Neural cell (in vitro differentiated cells): ENCODE measurements at regions not wholly inside any gene's neighbourhood (a gene's known extent, or its start where the extent isn't known, plus 50 kb on each side); places are given as distances from the start of the nearest gene placed in this dataset.

Experiments
- H2AFZ ChIP-seq: fragments of 200-600, 300-800 bp; sonication (generic), shearing (Covaris generic); 2 replicates; pipeline ENCODE4 v1.6.0; 2014; ENCODE audit warnings: low read depth, mild to moderate bottlenecking, antibody characterized with exemption, low read length, moderate library complexity
- H3F3A ChIP-seq: fragments of 200-600 bp; shearing (Covaris generic); 2 replicates; pipeline ENCODE4 v1.6.1; 2016; ENCODE audit warnings: mild to moderate bottlenecking, moderate library complexity, mixed read lengths, antibody characterized with exemption, low read length; ENCODE audit not compliant: insufficient read depth, poor library complexity, severe bottlenecking
- H3K27ac ChIP-seq: fragments of 200-600, 300-800 bp; sonication (generic), shearing (Covaris generic); 2 replicates; pipeline ENCODE4 v1.5.1; 2014; ENCODE audit warnings: mild to moderate bottlenecking, low read length, moderate library complexity
- H3K27me3 ChIP-seq: fragments of 300-800, 200-600 bp; sonication (generic), shearing (Covaris generic); 2 replicates; pipeline ENCODE4 v1.6.0; 2014; ENCODE audit warnings: mild to moderate bottlenecking, low read depth, low read length, moderate library complexity; ENCODE audit not compliant: insufficient read depth
- H3K36me3 ChIP-seq: fragments of 300-800, 200-600 bp; sonication (generic), shearing (Covaris generic); 2 replicates; pipeline ENCODE4 v1.5.1; 2014; ENCODE audit warnings: mild to moderate bottlenecking, antibody characterized with exemption, low read length, moderate library complexity; ENCODE audit not compliant: insufficient read depth
- H3K4me2 ChIP-seq: fragments of 300-800, 200-600 bp; sonication (generic), shearing (Covaris generic); 2 replicates; pipeline ENCODE4 v1.6.0; 2014; ENCODE audit warnings: mild to moderate bottlenecking, low read length
- H3K4me3 ChIP-seq: fragments of 300-800, 200-600 bp; sonication (generic), shearing (Covaris generic); 2 replicates; pipeline ENCODE4 v1.5.1; 2014; ENCODE audit warnings: mild to moderate bottlenecking, low read length, moderate library complexity
- H3K79me2 ChIP-seq: fragments of 200-600 bp; shearing (Covaris generic); replicated peaks from 2 replicates; pipeline ENCODE4 v1.6.0; 2014; ENCODE audit warnings: mild to moderate bottlenecking, low read length, moderate library complexity; ENCODE audit not compliant: insufficient read depth
- H3K9ac ChIP-seq: fragments of 300-800, 200-600 bp; sonication (generic), shearing (Covaris generic); 2 replicates; pipeline ENCODE4 v1.6.1; 2016; ENCODE audit warnings: mild to moderate bottlenecking, low read length, mixed read lengths
- H3K9me2 ChIP-seq: fragments of 200-600 bp; shearing (Covaris generic); 2 replicates; pipeline ENCODE4 v1.6.1; 2016; ENCODE audit warnings: mild to moderate bottlenecking, low read length, mixed read lengths; ENCODE audit not compliant: insufficient read depth
- H3K9me3 ChIP-seq: fragments of 200-600, 300-800 bp; sonication (generic), shearing (Covaris generic); 2 replicates; pipeline ENCODE4 v1.6.1; 2016; ENCODE audit warnings: mild to moderate bottlenecking, mixed run types, low read length, moderate library complexity, mixed read lengths
- H4K20me1 ChIP-seq: fragments of 200-600 bp; shearing (Covaris generic); 2 replicates; pipeline ENCODE4 v1.6.1; 2016; ENCODE audit warnings: mild to moderate bottlenecking, mixed run types; ENCODE audit not compliant: insufficient read depth
- EP300 ChIP-seq: fragments of 450-650 bp; conservative IDR thresholded peaks from 2 replicates; pipeline ENCODE4 v1.6.1; 2014; ENCODE audit warnings: antibody characterized with exemption, mild to moderate bottlenecking, moderate library complexity; ENCODE audit not compliant: poor library complexity, severe bottlenecking
- EZH2 ChIP-seq: fragments of 200-600, 300-800 bp; shearing (Covaris generic), sonication (generic); IDR thresholded peaks from 2 replicates; pipeline ENCODE4 v1.6.1; 2014; ENCODE audit warnings: antibody characterized with exemption, low read length, borderline replicate concordance, mild to moderate bottlenecking; ENCODE audit not compliant: insufficient read depth, poor library complexity, severe bottlenecking
- MXI1 ChIP-seq: fragments of 450-650 bp; conservative IDR thresholded peaks from 2 replicates; pipeline ENCODE4 v1.6.1; 2014; ENCODE audit warnings: antibody characterized with exemption, mild to moderate bottlenecking; ENCODE audit not compliant: poor library complexity, severe bottlenecking
- POLR2AphosphoS5 ChIP-seq: IDR thresholded peaks from 2 replicates; pipeline ENCODE4 v1.6.1; 2012
- RAD21 ChIP-seq: fragments of 450-650 bp; conservative IDR thresholded peaks from 2 replicates; pipeline ENCODE4 v1.6.1; 2014; ENCODE audit warnings: antibody characterized with exemption, mild to moderate bottlenecking, moderate library complexity
- SMC3 ChIP-seq: fragments of 450-650 bp; conservative IDR thresholded peaks from 2 replicates; pipeline ENCODE4 v1.6.1; 2014; ENCODE audit warnings: antibody characterized with exemption, mild to moderate bottlenecking, moderate library complexity; ENCODE audit not compliant: poor library complexity
- TAF1 ChIP-seq: IDR thresholded peaks from 2 replicates; pipeline ENCODE4 v1.6.1; 2012; ENCODE audit warnings: low read depth
- TF ChIP-seq, protein P1 (sequence below): fragments of 450-650 bp; IDR thresholded peaks from 2 replicates; pipeline ENCODE4 v1.5.1; 2014; ENCODE audit warnings: antibody characterized with exemption, mild to moderate bottlenecking, moderate library complexity; ENCODE audit not compliant: poor library complexity, severe bottlenecking
- TF ChIP-seq, protein P2 (sequence below): IDR thresholded peaks from 2 replicates; pipeline ENCODE4 v1.6.1; 2012; ENCODE audit warnings: borderline replicate concordance

DNA sequence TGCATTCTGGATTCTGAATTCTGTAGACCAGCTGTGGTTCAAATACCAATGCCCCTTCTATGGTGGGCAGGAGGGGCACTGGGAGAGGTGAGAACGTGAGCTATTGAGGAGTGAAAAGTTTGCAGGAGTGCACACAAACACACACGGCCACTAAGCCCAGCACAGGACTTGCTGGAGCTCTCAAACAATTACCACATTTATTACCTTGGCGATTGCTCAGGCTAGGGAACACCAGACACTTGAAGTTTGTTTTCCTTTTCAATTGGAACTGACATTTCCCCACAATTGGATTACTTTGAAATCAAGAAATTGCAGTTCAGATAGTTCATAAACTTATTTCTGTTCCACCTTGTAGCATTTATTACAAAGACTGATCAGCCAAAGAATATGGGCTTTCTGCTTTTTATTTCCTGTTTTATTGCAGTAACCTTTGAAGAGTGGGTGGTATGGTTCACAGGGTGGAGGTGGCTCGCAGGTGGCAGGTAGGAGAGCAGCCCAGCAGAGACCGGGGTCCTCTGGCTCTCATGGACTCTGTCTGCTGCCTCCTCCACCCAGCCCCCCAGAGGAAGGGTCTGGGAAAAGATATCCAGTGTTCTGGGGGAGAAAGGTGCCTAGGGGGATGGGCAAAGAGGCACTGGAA lies 429.8 kb upstream of the CCDC196 start:
- Histone ChIP-seq H3K79me2 (no peaks in the 10 kb centered on the region), H4K20me1 (no peaks in the 10 kb centered on the region), H3K9me2 (no peaks in the 10 kb centered on the region), H3K27me3 (no peaks in the 10 kb centered on the region), H3F3A (no peaks in the 10 kb centered on the region), H2AFZ (no peak overlapping the region), H3K4me3 (no peak overlapping the region), H3K4me2 (no peak overlapping the region), H3K27ac (no peak overlapping the region), H3K9ac (no peak overlapping the region), H3K36me3 (no peaks in the 10 kb centered on the region), H3K9me3 (no peaks in the 10 kb centered on the region)
- TF ChIP-seq, protein P1, sequence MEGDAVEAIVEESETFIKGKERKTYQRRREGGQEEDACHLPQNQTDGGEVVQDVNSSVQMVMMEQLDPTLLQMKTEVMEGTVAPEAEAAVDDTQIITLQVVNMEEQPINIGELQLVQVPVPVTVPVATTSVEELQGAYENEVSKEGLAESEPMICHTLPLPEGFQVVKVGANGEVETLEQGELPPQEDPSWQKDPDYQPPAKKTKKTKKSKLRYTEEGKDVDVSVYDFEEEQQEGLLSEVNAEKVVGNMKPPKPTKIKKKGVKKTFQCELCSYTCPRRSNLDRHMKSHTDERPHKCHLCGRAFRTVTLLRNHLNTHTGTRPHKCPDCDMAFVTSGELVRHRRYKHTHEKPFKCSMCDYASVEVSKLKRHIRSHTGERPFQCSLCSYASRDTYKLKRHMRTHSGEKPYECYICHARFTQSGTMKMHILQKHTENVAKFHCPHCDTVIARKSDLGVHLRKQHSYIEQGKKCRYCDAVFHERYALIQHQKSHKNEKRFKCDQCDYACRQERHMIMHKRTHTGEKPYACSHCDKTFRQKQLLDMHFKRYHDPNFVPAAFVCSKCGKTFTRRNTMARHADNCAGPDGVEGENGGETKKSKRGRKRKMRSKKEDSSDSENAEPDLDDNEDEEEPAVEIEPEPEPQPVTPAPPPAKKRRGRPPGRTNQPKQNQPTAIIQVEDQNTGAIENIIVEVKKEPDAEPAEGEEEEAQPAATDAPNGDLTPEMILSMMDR, result no peak
- TF ChIP-seq MXI1 (no peak), EP300 (no peak), EZH2 (no peak), SMC3 (no peak), POLR2AphosphoS5 (no peak), RAD21 (no peak), TAF1 (no peak)
- TF ChIP-seq, protein P2, sequence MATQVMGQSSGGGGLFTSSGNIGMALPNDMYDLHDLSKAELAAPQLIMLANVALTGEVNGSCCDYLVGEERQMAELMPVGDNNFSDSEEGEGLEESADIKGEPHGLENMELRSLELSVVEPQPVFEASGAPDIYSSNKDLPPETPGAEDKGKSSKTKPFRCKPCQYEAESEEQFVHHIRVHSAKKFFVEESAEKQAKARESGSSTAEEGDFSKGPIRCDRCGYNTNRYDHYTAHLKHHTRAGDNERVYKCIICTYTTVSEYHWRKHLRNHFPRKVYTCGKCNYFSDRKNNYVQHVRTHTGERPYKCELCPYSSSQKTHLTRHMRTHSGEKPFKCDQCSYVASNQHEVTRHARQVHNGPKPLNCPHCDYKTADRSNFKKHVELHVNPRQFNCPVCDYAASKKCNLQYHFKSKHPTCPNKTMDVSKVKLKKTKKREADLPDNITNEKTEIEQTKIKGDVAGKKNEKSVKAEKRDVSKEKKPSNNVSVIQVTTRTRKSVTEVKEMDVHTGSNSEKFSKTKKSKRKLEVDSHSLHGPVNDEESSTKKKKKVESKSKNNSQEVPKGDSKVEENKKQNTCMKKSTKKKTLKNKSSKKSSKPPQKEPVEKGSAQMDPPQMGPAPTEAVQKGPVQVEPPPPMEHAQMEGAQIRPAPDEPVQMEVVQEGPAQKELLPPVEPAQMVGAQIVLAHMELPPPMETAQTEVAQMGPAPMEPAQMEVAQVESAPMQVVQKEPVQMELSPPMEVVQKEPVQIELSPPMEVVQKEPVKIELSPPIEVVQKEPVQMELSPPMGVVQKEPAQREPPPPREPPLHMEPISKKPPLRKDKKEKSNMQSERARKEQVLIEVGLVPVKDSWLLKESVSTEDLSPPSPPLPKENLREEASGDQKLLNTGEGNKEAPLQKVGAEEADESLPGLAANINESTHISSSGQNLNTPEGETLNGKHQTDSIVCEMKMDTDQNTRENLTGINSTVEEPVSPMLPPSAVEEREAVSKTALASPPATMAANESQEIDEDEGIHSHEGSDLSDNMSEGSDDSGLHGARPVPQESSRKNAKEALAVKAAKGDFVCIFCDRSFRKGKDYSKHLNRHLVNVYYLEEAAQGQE, result no peak

DNA sequence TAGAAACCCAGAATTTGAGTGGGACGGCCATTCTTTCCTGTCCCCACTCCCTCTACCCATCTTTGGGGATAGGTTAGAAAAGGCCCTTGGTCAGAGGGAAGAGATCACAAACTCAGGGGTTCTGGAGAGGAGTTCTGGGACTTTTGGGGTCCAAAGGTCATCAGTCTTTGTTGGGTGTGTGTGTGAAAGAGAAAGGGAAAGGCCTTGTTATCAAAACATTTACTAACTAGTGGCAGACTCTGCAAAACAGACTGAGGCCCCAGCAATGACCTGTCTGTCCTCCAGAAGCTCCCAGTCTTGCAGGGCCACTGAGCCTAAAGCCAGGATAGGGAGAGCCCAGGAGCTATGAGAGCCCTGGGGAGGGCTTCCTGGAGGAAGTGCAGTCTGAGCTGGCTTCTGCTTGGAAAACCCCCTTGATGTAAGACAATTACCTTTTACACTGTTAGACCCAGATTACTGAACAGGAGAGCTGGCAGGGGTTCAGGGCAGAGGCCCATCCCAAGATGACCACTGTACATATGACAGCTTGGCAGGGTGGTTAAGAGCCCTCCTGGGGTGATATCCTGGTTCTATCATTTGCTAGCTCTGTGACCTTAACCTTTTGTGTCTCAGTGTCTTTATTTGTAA lies 429.1 kb upstream of the CCDC196 start:
- TF ChIP-seq RAD21, result no peak
- no peak for TF ChIP-seq SMC3
- TF ChIP-seq EP300, result no peak
- TF ChIP-seq, protein P1, result no peak
- TF ChIP-seq EZH2, result no peak
- TF ChIP-seq POLR2AphosphoS5, result no peak
- TF ChIP-seq, protein P2, result no peak
- TF ChIP-seq MXI1, result no peak
- no peak for TF ChIP-seq TAF1
- H3F3A ChIP-seq, result no peaks in the 10 kb centered on the region
- no peaks in the 10 kb centered on the region for H3K9me2 ChIP-seq
- H3K36me3 ChIP-seq, result no peaks in the 10 kb centered on the region
- H3K27me3 ChIP-seq, result no peaks in the 10 kb centered on the region
- no peak overlapping the region for H2AFZ ChIP-seq
- no peak overlapping the region for H3K9ac ChIP-seq
- no peaks in the 10 kb centered on the region for H3K79me2 ChIP-seq
- no peaks in the 10 kb centered on the region for H4K20me1 ChIP-seq
- H3K9me3 ChIP-seq, result no peaks in the 10 kb centered on the region
- no peak overlapping the region for H3K27ac ChIP-seq
- no peak overlapping the region for H3K4me3 ChIP-seq
- no peak overlapping the region for H3K4me2 ChIP-seq
